ENCODE measurements at regions not wholly inside any gene's neighbourhood (a gene's known extent, or its start where the extent isn't known, plus 50 kb on each side); places are given as distances from the start of the nearest gene placed in this dataset.

- H3K27ac ChIP-seq: no peak overlapping the region
- TF ChIP-seq, protein P1, sequence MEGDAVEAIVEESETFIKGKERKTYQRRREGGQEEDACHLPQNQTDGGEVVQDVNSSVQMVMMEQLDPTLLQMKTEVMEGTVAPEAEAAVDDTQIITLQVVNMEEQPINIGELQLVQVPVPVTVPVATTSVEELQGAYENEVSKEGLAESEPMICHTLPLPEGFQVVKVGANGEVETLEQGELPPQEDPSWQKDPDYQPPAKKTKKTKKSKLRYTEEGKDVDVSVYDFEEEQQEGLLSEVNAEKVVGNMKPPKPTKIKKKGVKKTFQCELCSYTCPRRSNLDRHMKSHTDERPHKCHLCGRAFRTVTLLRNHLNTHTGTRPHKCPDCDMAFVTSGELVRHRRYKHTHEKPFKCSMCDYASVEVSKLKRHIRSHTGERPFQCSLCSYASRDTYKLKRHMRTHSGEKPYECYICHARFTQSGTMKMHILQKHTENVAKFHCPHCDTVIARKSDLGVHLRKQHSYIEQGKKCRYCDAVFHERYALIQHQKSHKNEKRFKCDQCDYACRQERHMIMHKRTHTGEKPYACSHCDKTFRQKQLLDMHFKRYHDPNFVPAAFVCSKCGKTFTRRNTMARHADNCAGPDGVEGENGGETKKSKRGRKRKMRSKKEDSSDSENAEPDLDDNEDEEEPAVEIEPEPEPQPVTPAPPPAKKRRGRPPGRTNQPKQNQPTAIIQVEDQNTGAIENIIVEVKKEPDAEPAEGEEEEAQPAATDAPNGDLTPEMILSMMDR (conservative IDR thresholded peaks at IDR 0.05): peak; percentile 82
Measured at GRCh38 chr4:167290678-167291077, 56.4 kb upstream of the SPOCK3 start.

- no peak overlapping the region for H3K27ac ChIP-seq
- TF ChIP-seq, protein P1 (conservative IDR thresholded peaks at IDR 0.05): no peak
Measured at GRCh38 chr4:167308876-167309275, 74.6 kb upstream of the SPOCK3 start.

GRCh38 chr4:167321299-167321698 is 87.0 kb upstream of the SPOCK3 start:
- TF ChIP-seq, protein P1 (conservative IDR thresholded peaks at IDR 0.05): no peak
- H3K27ac ChIP-seq: no peak overlapping the region

- no peak overlapping the region for H3K27ac ChIP-seq
- TF ChIP-seq, protein P1 (conservative IDR thresholded peaks at IDR 0.05): no peak
Measured at GRCh38 chr4:167339781-167340180, 105.5 kb upstream of the SPOCK3 start.

GRCh38 chr4:167359711-167360110 is 125.4 kb upstream of the SPOCK3 start:
- TF ChIP-seq, protein P1 (conservative IDR thresholded peaks at IDR 0.05): no peak
- no peak overlapping the region for H3K27ac ChIP-seq

DNA sequence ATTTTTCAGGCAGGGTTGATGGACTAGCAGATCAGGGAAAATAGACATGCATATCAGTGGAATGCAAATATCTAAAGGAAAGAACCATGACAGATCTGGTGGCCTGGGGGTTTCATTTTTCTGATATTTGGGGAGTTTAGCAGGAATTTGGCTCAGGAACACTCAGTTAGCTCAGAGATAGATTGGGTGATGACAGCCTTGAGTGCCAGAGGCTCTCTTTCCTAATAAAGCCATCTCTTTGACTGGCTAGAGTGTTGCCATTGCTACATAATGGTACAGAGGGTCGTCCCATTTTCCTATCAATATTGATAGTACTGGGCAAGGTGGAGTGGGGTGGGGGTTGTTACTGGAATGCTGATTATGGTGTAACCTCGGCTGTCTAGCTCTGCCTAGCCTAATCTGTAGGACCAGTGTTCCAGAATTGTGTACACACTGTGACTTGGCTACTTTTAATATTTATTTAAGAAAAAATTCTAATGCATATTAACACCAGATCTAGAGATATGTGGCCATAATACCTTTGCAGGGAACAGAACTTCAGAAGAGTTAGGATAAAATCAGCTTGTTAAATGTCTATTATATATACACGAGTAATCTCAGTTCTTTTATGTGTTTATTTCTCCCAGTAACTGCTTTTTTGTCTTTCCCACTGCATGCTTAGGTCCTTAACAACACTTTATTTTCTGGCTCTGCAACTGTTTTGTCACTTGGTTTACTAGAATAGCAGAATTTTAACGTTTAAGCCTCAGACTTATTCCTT is 145.0 kb upstream of the SPOCK3 start:
- TF ChIP-seq, protein P1 (conservative IDR thresholded peaks at IDR 0.05): no peak
- H3K27ac ChIP-seq: peak overlapping the region; percentile 27

DNA sequence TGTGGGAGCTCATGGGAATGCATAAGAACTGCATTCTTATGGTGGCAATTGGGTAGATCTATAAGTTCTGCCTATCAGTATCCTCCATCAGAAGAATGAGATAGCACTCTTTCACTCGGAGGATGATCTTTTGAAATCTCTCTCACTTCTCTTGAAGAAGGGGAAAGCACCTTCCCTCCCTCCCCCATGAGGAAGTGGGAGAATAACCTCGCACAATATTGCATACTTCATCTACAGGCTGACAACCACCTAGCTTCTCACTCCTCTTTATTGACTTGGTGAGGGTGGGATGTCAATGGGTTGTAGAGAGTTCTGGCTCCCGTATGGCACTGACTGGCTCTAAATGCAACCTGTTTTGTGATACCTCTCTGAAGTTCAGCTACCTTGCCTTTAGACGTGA is 146.7 kb upstream of the SPOCK3 start:
- TF ChIP-seq, protein P1 (conservative IDR thresholded peaks at IDR 0.05): no peak
- no peak overlapping the region for H3K27ac ChIP-seq

Data from VCaP (cell line).